ENCODE measurements at regions not wholly inside any gene's neighbourhood (a gene's known extent, or its start where the extent isn't known, plus 50 kb on each side); places are given as distances from the start of the nearest gene placed in this dataset.
"Not testable (repeated sequence)": the region's sequence is repeated elsewhere in the genome, so short reads cannot be mapped to it uniquely, and the experiment has no call there.

DNA sequence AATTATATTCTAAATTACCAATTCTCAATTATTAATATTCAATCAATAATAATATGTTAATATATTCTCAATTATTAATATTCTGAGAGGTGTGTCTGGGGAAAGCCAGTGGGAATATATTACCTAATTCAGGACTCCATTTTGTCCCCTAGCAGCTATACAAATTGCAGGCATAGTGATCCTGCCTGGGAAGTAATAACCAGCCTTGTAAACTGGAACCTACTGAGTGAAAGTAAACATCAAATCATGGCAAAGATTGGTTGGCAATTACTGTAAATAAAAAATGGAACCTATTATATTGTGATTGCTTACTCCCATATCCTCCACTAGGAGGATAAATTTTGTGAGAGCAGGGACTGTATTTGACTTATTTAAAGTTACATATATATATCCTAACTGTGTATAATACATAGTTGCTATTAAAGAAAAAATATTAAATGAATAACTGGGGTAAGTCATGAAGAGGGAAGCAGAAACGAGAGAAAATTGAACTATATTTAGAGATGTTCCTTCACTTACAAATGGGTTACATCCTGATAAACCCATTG is 150.5 kb upstream of the ELL2 start:
- 65 to 71% methylated on average over 1 of the region's 1 CpG for WGBS, 2 donors
- intact Hi-C loops (cut with DNase I; ENCODE audit: low total_unique reads): no loop called here
- H3K4me3 ChIP-seq (ENCODE audit: low read depth, poor library complexity, severe bottlenecking): no peak overlapping the region
- DNase-seq (ENCODE audit: low spot score in 2 of 2): no peak
- TF ChIP-seq POLR2A (IDR thresholded peaks at IDR 0.05): no peak
- TF ChIP-seq, protein P1, sequence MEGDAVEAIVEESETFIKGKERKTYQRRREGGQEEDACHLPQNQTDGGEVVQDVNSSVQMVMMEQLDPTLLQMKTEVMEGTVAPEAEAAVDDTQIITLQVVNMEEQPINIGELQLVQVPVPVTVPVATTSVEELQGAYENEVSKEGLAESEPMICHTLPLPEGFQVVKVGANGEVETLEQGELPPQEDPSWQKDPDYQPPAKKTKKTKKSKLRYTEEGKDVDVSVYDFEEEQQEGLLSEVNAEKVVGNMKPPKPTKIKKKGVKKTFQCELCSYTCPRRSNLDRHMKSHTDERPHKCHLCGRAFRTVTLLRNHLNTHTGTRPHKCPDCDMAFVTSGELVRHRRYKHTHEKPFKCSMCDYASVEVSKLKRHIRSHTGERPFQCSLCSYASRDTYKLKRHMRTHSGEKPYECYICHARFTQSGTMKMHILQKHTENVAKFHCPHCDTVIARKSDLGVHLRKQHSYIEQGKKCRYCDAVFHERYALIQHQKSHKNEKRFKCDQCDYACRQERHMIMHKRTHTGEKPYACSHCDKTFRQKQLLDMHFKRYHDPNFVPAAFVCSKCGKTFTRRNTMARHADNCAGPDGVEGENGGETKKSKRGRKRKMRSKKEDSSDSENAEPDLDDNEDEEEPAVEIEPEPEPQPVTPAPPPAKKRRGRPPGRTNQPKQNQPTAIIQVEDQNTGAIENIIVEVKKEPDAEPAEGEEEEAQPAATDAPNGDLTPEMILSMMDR (IDR thresholded peaks at IDR 0.05): no peak

DNA sequence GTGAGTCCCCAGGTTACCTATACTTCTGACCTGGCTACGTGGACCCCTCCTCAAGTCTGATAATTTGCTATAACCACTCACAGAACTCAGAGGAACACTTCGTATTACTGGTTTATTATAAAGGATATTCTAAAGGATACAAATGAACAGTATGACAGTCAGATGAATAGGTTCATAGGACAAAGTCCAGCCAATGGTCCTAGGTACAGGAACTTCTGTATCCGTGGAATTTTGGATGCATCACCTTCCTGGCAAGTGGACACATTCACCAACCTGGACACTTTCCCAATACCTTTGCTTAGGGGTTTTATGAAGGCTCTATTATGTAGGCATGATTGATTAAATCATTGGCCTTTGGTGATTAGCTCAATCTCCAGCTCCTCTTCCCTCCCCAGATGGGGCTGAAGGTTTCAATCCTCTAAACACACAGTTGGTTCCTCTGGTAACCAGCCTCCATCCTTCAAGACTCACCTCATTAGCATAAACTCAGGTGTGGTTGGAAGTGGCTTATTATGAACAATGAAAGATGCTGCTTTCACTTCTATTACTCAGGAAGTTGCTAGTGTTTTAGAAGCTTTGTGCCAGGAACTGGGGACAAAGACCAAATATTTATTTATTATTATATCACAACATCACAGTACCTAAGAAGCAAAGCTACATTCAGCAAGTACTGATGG is 149.6 kb upstream of the ELL2 start:
- intact Hi-C loops (cut with DNase I; ENCODE audit: low total_unique reads): no loop called here
- no peak for DNase-seq (ENCODE audit: low spot score in 2 of 2)
- 84 to 88% methylated on average over 3 of the region's 3 CpGs for WGBS, 2 donors
- H3K4me3 ChIP-seq (ENCODE audit: low read depth, poor library complexity, severe bottlenecking): no peak overlapping the region
- TF ChIP-seq, protein P1 (IDR thresholded peaks at IDR 0.05): no peak
- no peak for TF ChIP-seq POLR2A (IDR thresholded peaks at IDR 0.05)

- TF ChIP-seq POLR2A (IDR thresholded peaks at IDR 0.05): no peak
- TF ChIP-seq, protein P1 (IDR thresholded peaks at IDR 0.05): no peak
- no peak overlapping the region for H3K4me3 ChIP-seq (ENCODE audit: low read depth, poor library complexity, severe bottlenecking)
- intact Hi-C loops (cut with DNase I; ENCODE audit: low total_unique reads): no loop called here
- no peak for DNase-seq (ENCODE audit: low spot score in 2 of 2)
These were observed 148.6 kb upstream of the ELL2 start for GRCh38 chr5:96110300-96110699.

- H3K4me3 ChIP-seq (ENCODE audit: low read depth, poor library complexity, severe bottlenecking); DNase-seq (ENCODE audit: low spot score in 2 of 2); intact Hi-C loops (cut with DNase I; ENCODE audit: low total_unique reads): not testable (repeated sequence)
- 84 to 89% methylated on average over 10 of the region's 10 CpGs for WGBS, 2 donors
These were observed 147.0 kb upstream of the ELL2 start for GRCh38 chr5:96108629-96109028.

DNA sequence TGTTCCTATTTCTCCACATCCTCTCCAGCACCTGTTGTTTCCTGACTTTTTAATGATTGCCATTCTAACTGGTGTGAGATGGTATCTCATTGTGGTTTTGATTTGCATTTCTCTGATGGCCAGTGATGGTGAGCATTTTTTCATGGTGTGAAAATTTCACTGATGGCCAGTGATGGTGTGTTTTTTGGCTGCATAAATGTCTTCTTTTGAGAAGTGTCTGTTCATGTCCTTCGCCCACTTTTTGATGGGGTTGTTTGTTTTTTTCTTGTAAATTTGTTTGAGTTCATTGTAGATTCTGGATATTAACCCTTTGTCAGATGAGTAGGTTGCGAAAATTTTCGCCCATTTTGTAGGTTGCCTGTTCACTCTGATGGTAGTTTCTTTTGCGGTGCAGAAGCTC is 142.2 kb upstream of the ELL2 start:
- DNase-seq (ENCODE audit: low spot score in 2 of 2); intact Hi-C loops (cut with DNase I; ENCODE audit: low total_unique reads); H3K4me3 ChIP-seq (ENCODE audit: low read depth, poor library complexity, severe bottlenecking): not testable (repeated sequence)
- WGBS, 2 donors: 93 to 100% methylated on average over 4 of the region's 4 CpGs

GRCh38 chr5:96101358-96102089 is 139.9 kb upstream of the ELL2 start:
- intact Hi-C loops (cut with DNase I; ENCODE audit: low total_unique reads): no loop called here
- DNase-seq (ENCODE audit: low spot score in 2 of 2): no peak
- no peak overlapping the region for H3K4me3 ChIP-seq (ENCODE audit: low read depth, poor library complexity, severe bottlenecking)
- no peak for TF ChIP-seq POLR2A (IDR thresholded peaks at IDR 0.05)
- TF ChIP-seq, protein P1 (IDR thresholded peaks at IDR 0.05): no peak
- WGBS, 2 donors: 89 to 95% methylated on average over 7 of the region's 7 CpGs

DNA sequence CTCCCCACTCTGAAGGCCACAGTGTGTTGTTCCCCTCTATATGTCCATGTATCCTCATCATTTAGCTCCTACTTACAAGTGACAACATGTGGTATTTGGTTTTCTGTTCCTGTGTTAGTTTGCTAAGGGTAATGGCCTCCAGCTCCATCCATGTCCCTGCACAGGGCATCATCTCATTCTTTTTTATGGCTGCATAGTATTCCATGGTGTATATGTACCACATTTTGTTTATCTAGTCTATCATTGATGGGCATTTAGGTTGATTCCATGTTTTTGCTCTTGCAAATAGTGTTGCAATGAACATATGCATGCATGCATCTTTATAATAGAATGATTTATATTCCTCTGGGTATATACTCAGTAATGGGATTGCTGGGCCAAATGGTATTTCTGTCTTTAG is 135.8 kb upstream of the ELL2 start:
- intact Hi-C loops (cut with DNase I; ENCODE audit: low total_unique reads); DNase-seq (ENCODE audit: low spot score in 2 of 2); H3K4me3 ChIP-seq (ENCODE audit: low read depth, poor library complexity, severe bottlenecking): not testable (repeated sequence)

All from lower leg skin (tissue), 4 donors.